ENCODE measurements at regions not wholly inside any gene's neighbourhood (a gene's known extent, or its start where the extent isn't known, plus 50 kb on each side); places are given as distances from the start of the nearest gene placed in this dataset.

DNA sequence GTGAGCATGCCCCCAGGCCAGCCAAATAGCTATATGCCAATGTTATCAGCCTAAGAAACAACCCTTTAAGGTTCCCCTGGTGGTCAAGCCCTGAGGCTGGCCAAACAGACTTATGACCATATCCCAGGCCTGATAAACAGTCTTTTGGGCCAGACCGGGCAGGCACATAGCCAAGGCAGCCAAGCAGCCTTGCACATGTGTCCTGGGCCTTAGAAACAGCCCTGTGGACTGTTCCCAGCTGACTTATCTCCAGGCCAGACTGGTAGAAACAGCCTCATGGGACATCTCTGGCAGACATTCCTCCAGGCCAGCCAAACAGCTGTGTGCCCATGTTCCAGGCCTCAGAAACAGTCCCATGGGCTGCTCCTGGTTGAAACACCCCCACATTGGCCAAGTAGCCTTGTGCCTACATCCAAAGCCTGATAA lies 295.0 kb upstream of the MGAT4C start:
- Histone ChIP-seq H3K36me3 (ENCODE audit: control insufficient read depth, insufficient read depth, low read length) (no peaks in the 10 kb centered on the region), H3K27me3 (ENCODE audit: control insufficient read depth, insufficient read depth, low read length) (no peaks in the 10 kb centered on the region), H3K4me3 (ENCODE audit: low read depth, low read length) (no peak overlapping the region)
- TF ChIP-seq, protein P1, sequence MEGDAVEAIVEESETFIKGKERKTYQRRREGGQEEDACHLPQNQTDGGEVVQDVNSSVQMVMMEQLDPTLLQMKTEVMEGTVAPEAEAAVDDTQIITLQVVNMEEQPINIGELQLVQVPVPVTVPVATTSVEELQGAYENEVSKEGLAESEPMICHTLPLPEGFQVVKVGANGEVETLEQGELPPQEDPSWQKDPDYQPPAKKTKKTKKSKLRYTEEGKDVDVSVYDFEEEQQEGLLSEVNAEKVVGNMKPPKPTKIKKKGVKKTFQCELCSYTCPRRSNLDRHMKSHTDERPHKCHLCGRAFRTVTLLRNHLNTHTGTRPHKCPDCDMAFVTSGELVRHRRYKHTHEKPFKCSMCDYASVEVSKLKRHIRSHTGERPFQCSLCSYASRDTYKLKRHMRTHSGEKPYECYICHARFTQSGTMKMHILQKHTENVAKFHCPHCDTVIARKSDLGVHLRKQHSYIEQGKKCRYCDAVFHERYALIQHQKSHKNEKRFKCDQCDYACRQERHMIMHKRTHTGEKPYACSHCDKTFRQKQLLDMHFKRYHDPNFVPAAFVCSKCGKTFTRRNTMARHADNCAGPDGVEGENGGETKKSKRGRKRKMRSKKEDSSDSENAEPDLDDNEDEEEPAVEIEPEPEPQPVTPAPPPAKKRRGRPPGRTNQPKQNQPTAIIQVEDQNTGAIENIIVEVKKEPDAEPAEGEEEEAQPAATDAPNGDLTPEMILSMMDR (IDR thresholded peaks at IDR 0.05; ENCODE audit: insufficient read depth, low read length, poor library complexity, severe bottlenecking), result no peak
- no peak for DNase-seq (ENCODE audit: low read depth)

DNA sequence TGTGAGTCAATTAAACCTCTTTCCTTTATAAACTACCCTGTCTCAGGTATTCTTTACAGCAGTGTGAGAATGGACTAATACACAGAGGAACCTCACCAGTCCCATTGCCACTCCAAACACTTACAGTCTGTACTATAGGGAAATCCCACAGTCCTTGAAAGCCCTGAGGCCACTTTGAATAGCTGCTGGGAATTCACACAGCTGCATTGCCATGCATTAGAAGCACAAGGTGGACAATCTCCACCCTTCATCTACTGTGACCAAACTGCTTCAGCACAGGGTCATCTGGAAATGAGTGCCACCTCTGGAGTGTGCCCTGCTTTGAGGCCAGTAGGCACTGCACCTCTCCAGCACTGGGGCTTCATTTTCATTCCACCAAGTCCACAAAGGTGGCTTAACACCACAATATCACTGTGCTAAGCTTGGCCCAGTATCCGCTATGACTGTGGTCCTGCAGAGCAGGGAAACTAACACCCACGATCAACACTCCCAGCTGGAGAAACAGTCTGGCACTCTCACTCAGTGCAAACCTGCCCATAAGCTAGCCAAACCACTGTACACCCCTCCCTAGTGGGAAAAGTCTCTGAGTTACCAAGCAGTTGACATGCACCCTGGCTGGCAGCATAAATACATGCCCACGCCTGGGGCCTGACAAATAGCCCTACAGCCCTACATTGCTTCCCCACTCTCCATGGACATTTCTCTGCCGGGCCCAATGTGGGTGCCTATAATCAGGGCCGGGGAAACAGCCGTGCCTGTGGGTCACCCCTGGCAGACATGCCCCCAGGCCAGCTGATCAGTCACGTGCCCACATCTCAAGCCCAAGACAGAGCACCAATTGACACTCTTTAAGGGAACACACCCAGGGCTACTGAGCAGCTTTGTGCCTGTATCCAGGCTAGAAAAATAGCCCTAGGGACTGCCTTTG lies 294.3 kb upstream of the MGAT4C start:
- TF ChIP-seq, protein P1 (IDR thresholded peaks at IDR 0.05; ENCODE audit: insufficient read depth, low read length, poor library complexity, severe bottlenecking), result no peak
- H3K4me3 ChIP-seq (ENCODE audit: low read depth, low read length), result no peak overlapping the region
- H3K27me3 ChIP-seq (ENCODE audit: control insufficient read depth, insufficient read depth, low read length), result no peaks in the 10 kb centered on the region
- no peaks in the 10 kb centered on the region for H3K36me3 ChIP-seq (ENCODE audit: control insufficient read depth, insufficient read depth, low read length)
- DNase-seq (ENCODE audit: low read depth), result no peak

DNA sequence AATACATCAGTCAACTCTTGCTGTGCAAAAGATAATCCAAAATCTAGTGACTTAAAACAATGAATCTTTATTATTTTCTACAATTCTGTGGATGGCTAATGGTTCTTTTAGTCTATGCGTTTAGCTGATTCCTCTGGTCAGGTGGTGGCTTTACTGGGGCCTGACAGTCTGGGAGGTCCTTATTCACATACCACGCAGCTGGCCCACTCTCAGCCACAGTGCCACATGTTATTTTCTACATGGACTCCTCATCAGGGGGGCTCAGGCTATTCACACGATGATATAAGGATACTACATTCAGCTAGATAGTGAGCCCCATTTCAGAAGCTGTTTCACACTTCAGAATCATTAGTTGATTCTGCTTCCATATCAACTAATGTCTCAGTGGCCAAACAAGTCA lies 287.5 kb upstream of the MGAT4C start:
- Histone ChIP-seq H3K4me3 (ENCODE audit: low read depth, low read length) (no peak overlapping the region), H3K36me3 (ENCODE audit: control insufficient read depth, insufficient read depth, low read length) (no peaks in the 10 kb centered on the region), H3K27me3 (ENCODE audit: control insufficient read depth, insufficient read depth, low read length) (no peaks in the 10 kb centered on the region)
- no peak for DNase-seq (ENCODE audit: low read depth)
- TF ChIP-seq, protein P1 (IDR thresholded peaks at IDR 0.05; ENCODE audit: insufficient read depth, low read length, poor library complexity, severe bottlenecking), result no peak

DNA sequence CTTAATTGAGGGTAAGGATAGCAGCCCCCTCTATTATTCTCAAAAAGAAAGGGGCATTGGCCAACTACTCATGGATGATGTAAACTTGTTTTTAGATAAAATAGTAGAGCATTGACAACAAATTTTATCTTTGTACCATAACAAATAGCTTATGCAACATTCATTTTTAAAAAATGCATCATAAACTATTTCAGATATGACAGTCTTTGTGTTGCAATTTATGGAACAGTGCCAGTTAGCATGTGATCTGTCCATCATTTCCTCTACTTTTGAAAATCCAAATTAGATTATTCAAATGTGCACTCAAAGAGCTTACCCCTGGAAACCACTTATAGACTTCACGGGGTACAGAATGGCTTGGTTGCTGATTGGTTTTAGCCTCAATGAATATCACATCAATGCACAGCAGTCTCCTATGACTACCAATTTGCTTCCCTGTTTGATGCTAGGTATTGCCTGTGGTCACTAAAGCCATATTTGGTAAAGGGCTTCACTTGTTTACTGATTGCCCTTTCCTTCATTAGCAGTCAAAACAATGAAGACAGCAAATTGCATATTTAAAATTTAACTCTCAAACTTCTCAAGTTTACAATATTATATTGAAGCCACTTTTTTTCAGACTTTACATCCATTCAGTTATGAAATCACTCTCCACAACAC lies 274.9 kb upstream of the MGAT4C start:
- DNase-seq (ENCODE audit: low read depth), result no peak
- no peaks in the 10 kb centered on the region for H3K36me3 ChIP-seq (ENCODE audit: control insufficient read depth, insufficient read depth, low read length)
- TF ChIP-seq, protein P1 (IDR thresholded peaks at IDR 0.05; ENCODE audit: insufficient read depth, low read length, poor library complexity, severe bottlenecking), result no peak
- H3K4me3 ChIP-seq (ENCODE audit: low read depth, low read length), result no peak overlapping the region
- no peaks in the 10 kb centered on the region for H3K27me3 ChIP-seq (ENCODE audit: control insufficient read depth, insufficient read depth, low read length)

DNA sequence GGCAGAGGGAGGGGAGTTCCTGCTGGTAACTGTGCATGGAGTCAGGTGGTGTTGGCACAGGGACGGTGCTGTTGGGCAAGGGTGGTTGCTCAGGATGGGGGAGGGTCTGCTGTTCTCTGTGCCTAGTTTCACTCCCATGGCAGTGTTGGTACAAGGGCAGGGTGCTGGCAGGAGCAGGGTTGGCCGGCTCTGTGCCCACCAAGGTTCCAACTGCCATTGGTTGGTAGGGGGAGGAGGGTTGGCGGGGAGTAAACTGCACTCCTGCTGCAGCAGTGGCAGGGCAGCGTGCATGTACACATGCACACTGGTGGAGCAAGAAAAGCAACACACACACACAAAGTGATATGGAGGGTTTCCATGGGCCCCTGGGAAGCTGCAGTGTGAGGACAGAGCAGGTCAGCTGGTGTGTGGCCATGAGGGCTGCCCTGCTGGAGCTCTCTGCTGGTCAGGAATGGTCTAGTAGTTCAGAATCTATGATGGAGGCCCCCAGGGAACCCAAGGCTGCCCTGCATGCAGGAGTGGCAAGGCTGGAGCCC lies 269.9 kb upstream of the MGAT4C start:
- no peak for DNase-seq (ENCODE audit: low read depth)
- H3K4me3 ChIP-seq (ENCODE audit: low read depth, low read length), result no peak overlapping the region
- TF ChIP-seq, protein P1 (IDR thresholded peaks at IDR 0.05; ENCODE audit: insufficient read depth, low read length, poor library complexity, severe bottlenecking), result no peak
- no peaks in the 10 kb centered on the region for H3K36me3 ChIP-seq (ENCODE audit: control insufficient read depth, insufficient read depth, low read length)
- H3K27me3 ChIP-seq (ENCODE audit: control insufficient read depth, insufficient read depth, low read length), result no peaks in the 10 kb centered on the region
